ENCODE measurements at regions not wholly inside any gene's neighbourhood (a gene's known extent, or its start where the extent isn't known, plus 50 kb on each side); places are given as distances from the start of the nearest gene placed in this dataset.
"Not testable (repeated sequence)": the region's sequence is repeated elsewhere in the genome, so short reads cannot be mapped to it uniquely, and the experiment has no call there.

GRCh38 chr4:85209161-85209560 is 242.7 kb upstream of the WDFY3 start:
- Histone ChIP-seq H3K4me1 (ENCODE audit: control insufficient read depth, insufficient read depth, low read length) (no peaks in the 10 kb centered on the region), H3K9me3 (ENCODE audit: control insufficient read depth, insufficient read depth, low read depth, low read length) (no peaks in the 10 kb centered on the region; the same call in 1 of the 2 replicates), H3K4me3 (ENCODE audit: low read depth, low read length) (no peak overlapping the region), H3K36me3 (ENCODE audit: control insufficient read depth, insufficient read depth, low read length) (no peaks in the 10 kb centered on the region), H3K9ac (ENCODE audit: low read length) (no peak overlapping the region), H3K27ac (ENCODE audit: low read depth, low read length) (no peak overlapping the region), H3K27me3 (ENCODE audit: control insufficient read depth, insufficient read depth, low read length) (no peaks in the 10 kb centered on the region)

GRCh38 chr4:85210353-85210752 is 243.9 kb upstream of the WDFY3 start:
- Histone ChIP-seq H3K27me3 (ENCODE audit: control insufficient read depth, insufficient read depth, low read length) (no peaks in the 10 kb centered on the region), H3K4me3 (ENCODE audit: low read depth, low read length) (no peak overlapping the region), H3K4me1 (ENCODE audit: control insufficient read depth, insufficient read depth, low read length) (no peaks in the 10 kb centered on the region), H3K9ac (ENCODE audit: low read length) (no peak overlapping the region), H3K36me3 (ENCODE audit: control insufficient read depth, insufficient read depth, low read length) (no peaks in the 10 kb centered on the region), H3K27ac (ENCODE audit: low read depth, low read length) (no peak overlapping the region), H3K9me3 (ENCODE audit: control insufficient read depth, insufficient read depth, low read depth, low read length) (peaks cover under 1% of the 10 kb centered on the region)

- not testable (repeated sequence) for H3K36me3 ChIP-seq (ENCODE audit: control insufficient read depth, insufficient read depth, low read length)
Measured at GRCh38 chr4:85216571-85216970, 250.1 kb upstream of the WDFY3 start.

GRCh38 chr4:85218756-85219155 is 252.3 kb upstream of the WDFY3 start:
- Histone ChIP-seq H3K9ac (ENCODE audit: low read length) (no peak overlapping the region), H3K4me3 (ENCODE audit: low read depth, low read length) (no peak overlapping the region), H3K36me3 (ENCODE audit: control insufficient read depth, insufficient read depth, low read length) (no peaks in the 10 kb centered on the region), H3K9me3 (ENCODE audit: control insufficient read depth, insufficient read depth, low read depth, low read length) (peaks cover 43% of the 10 kb centered on the region), H3K27me3 (ENCODE audit: control insufficient read depth, insufficient read depth, low read length) (no peaks in the 10 kb centered on the region), H3K27ac (ENCODE audit: low read depth, low read length) (no peak overlapping the region), H3K4me1 (ENCODE audit: control insufficient read depth, insufficient read depth, low read length) (no peaks in the 10 kb centered on the region)

More at GRCh38 chr4:85216571-85216970, 250.1 kb upstream of the WDFY3 start:
- H3K4me1 ChIP-seq (ENCODE audit: control insufficient read depth, insufficient read depth, low read length); H3K27me3 ChIP-seq (ENCODE audit: control insufficient read depth, insufficient read depth, low read length); H3K4me3 ChIP-seq (ENCODE audit: low read depth, low read length); H3K9ac ChIP-seq (ENCODE audit: low read length); H3K27ac ChIP-seq (ENCODE audit: low read depth, low read length): not testable (repeated sequence)
- peaks cover 43% of the 10 kb centered on the region for H3K9me3 ChIP-seq (ENCODE audit: control insufficient read depth, insufficient read depth, low read depth, low read length)

GRCh38 chr4:85221606-85222005 is 253.3 kb upstream of the ARHGAP24 start:
- H3K27me3 ChIP-seq (ENCODE audit: control insufficient read depth, insufficient read depth, low read length): no peaks in the 10 kb centered on the region
- H3K9me3 ChIP-seq (ENCODE audit: control insufficient read depth, insufficient read depth, low read depth, low read length): peaks cover 31% of the 10 kb centered on the region
- no peak overlapping the region for H3K27ac ChIP-seq (ENCODE audit: low read depth, low read length)
- no peak overlapping the region for H3K4me3 ChIP-seq (ENCODE audit: low read depth, low read length)
- H3K4me1 ChIP-seq (ENCODE audit: control insufficient read depth, insufficient read depth, low read length): no peaks in the 10 kb centered on the region
- H3K9ac ChIP-seq (ENCODE audit: low read length): no peak overlapping the region
- H3K36me3 ChIP-seq (ENCODE audit: control insufficient read depth, insufficient read depth, low read length): no peaks in the 10 kb centered on the region

DNA sequence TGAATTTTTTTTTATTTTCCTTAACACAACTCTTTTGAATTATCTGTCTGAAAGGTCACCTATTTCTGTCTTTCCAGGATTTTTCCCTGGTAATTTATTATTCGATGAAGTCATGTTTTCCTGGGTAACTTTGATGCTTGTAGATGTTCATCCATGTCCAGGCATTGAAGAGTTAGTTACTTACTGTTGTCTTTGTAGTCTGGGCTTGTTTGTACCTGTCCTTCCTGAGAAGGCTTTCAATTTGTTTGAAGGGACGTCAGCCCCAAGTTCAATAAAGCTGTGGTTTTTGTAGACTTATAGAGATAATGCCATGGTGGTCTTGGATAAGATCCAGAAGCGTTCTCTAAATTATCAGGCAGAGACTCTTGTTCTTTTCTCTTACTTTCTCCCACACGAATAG is 252.4 kb upstream of the ARHGAP24 start:
- no peak overlapping the region for H3K4me3 ChIP-seq (ENCODE audit: low read depth, low read length)
- H3K36me3 ChIP-seq (ENCODE audit: control insufficient read depth, insufficient read depth, low read length): no peaks in the 10 kb centered on the region

GRCh38 chr4:85228264-85228663 is 246.7 kb upstream of the ARHGAP24 start:
- no peaks in the 10 kb centered on the region for H3K27me3 ChIP-seq (ENCODE audit: control insufficient read depth, insufficient read depth, low read length)
- H3K4me1 ChIP-seq (ENCODE audit: control insufficient read depth, insufficient read depth, low read length): no peaks in the 10 kb centered on the region
- H3K9ac ChIP-seq (ENCODE audit: low read length): no peak overlapping the region
- no peak overlapping the region for H3K27ac ChIP-seq (ENCODE audit: low read depth, low read length)
- peaks cover 12% of the 10 kb centered on the region for H3K9me3 ChIP-seq (ENCODE audit: control insufficient read depth, insufficient read depth, low read depth, low read length)
- H3K4me3 ChIP-seq (ENCODE audit: low read depth, low read length): no peak overlapping the region
- no peaks in the 10 kb centered on the region for H3K36me3 ChIP-seq (ENCODE audit: control insufficient read depth, insufficient read depth, low read length)

More for the DNA sequence above, 252.4 kb upstream of the ARHGAP24 start:
- Histone ChIP-seq H3K27me3 (ENCODE audit: control insufficient read depth, insufficient read depth, low read length) (no peaks in the 10 kb centered on the region), H3K9ac (ENCODE audit: low read length) (no peak overlapping the region), H3K9me3 (ENCODE audit: control insufficient read depth, insufficient read depth, low read depth, low read length) (peaks cover 26% of the 10 kb centered on the region), H3K4me1 (ENCODE audit: control insufficient read depth, insufficient read depth, low read length) (no peaks in the 10 kb centered on the region), H3K27ac (ENCODE audit: low read depth, low read length) (no peak overlapping the region)

GRCh38 chr4:85233516-85233915 is 241.4 kb upstream of the ARHGAP24 start:
- Histone ChIP-seq H3K27ac (ENCODE audit: low read depth, low read length) (no peak overlapping the region), H3K36me3 (ENCODE audit: control insufficient read depth, insufficient read depth, low read length) (no peaks in the 10 kb centered on the region), H3K9ac (ENCODE audit: low read length) (no peak overlapping the region), H3K27me3 (ENCODE audit: control insufficient read depth, insufficient read depth, low read length) (no peaks in the 10 kb centered on the region), H3K4me1 (ENCODE audit: control insufficient read depth, insufficient read depth, low read length) (no peaks in the 10 kb centered on the region), H3K4me3 (ENCODE audit: low read depth, low read length) (no peak overlapping the region), H3K9me3 (ENCODE audit: control insufficient read depth, insufficient read depth, low read depth, low read length) (peaks cover 2% of the 10 kb centered on the region; the same call in 1 of the 2 replicates)

DNA sequence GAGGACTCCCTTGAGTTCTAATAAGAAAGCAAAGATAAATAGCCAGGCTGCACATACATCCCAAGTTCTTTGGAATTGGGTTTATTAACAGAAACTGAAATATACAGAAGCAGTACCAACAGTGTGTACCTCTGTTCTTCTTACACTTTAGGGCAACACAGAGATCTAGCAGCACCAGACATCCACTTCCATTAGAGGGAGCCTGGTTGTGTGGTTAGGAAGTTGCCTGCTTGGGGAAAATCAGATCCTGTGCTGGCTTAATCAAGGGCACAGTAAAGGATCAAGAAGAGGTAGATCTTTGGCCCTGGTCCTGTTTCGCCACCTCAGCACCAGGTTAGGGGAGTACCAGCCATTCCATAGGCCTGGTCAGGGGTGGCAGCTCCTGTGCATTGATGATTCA is 231.1 kb upstream of the ARHGAP24 start:
- H3K27ac ChIP-seq (ENCODE audit: low read depth, low read length): no peak overlapping the region
- H3K4me1 ChIP-seq (ENCODE audit: control insufficient read depth, insufficient read depth, low read length): no peaks in the 10 kb centered on the region
- H3K27me3 ChIP-seq (ENCODE audit: control insufficient read depth, insufficient read depth, low read length): no peaks in the 10 kb centered on the region
- H3K36me3 ChIP-seq (ENCODE audit: control insufficient read depth, insufficient read depth, low read length): no peaks in the 10 kb centered on the region
- H3K9ac ChIP-seq (ENCODE audit: low read length): no peak overlapping the region
- no peaks in the 10 kb centered on the region for H3K9me3 ChIP-seq (ENCODE audit: control insufficient read depth, insufficient read depth, low read depth, low read length)
- H3K4me3 ChIP-seq (ENCODE audit: low read depth, low read length): no peak overlapping the region

GRCh38 chr4:85244638-85245037 is 230.3 kb upstream of the ARHGAP24 start:
- no peak overlapping the region for H3K9ac ChIP-seq (ENCODE audit: low read length)
- H3K4me1 ChIP-seq (ENCODE audit: control insufficient read depth, insufficient read depth, low read length): no peaks in the 10 kb centered on the region
- no peaks in the 10 kb centered on the region for H3K36me3 ChIP-seq (ENCODE audit: control insufficient read depth, insufficient read depth, low read length)
- no peak overlapping the region for H3K4me3 ChIP-seq (ENCODE audit: low read depth, low read length)
- H3K27me3 ChIP-seq (ENCODE audit: control insufficient read depth, insufficient read depth, low read length): no peaks in the 10 kb centered on the region
- H3K9me3 ChIP-seq (ENCODE audit: control insufficient read depth, insufficient read depth, low read depth, low read length): no peaks in the 10 kb centered on the region
- no peak overlapping the region for H3K27ac ChIP-seq (ENCODE audit: low read depth, low read length)

DNA sequence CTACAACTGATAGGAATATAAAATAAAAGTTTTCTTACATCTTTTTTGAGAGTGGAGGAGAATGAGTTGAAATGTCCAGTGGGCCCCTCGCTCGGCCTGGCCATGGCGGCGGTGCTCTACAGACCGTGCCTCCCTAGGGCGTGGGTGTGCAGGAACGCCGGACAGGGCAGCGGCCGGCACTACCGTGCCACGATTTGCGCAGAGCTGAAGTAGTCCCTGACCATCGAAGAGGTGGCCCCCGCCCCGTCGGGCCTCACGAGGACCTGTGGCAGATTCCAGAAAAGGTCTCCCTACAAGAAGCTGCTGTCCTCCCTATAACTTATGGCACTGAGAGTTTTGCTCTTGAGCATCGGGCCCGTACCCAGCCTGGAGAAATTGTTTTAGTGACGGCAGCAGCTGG is 228.9 kb upstream of the ARHGAP24 start:
- Histone ChIP-seq H3K4me3 (ENCODE audit: low read depth, low read length) (no peak overlapping the region), H3K9ac (ENCODE audit: low read length) (no peak overlapping the region), H3K4me1 (ENCODE audit: control insufficient read depth, insufficient read depth, low read length) (no peaks in the 10 kb centered on the region), H3K27me3 (ENCODE audit: control insufficient read depth, insufficient read depth, low read length) (no peaks in the 10 kb centered on the region), H3K27ac (ENCODE audit: low read depth, low read length) (no peak overlapping the region), H3K36me3 (ENCODE audit: control insufficient read depth, insufficient read depth, low read length) (no peaks in the 10 kb centered on the region), H3K9me3 (ENCODE audit: control insufficient read depth, insufficient read depth, low read depth, low read length) (no peaks in the 10 kb centered on the region)

- H3K36me3 ChIP-seq (ENCODE audit: control insufficient read depth, insufficient read depth, low read length): no peaks in the 10 kb centered on the region
- H3K4me1 ChIP-seq (ENCODE audit: control insufficient read depth, insufficient read depth, low read length): no peaks in the 10 kb centered on the region
- H3K27me3 ChIP-seq (ENCODE audit: control insufficient read depth, insufficient read depth, low read length): no peaks in the 10 kb centered on the region
- H3K9me3 ChIP-seq (ENCODE audit: control insufficient read depth, insufficient read depth, low read depth, low read length): no peaks in the 10 kb centered on the region; the same call in 1 of the 2 replicates
- no peak overlapping the region for H3K9ac ChIP-seq (ENCODE audit: low read length)
- H3K27ac ChIP-seq (ENCODE audit: low read depth, low read length): no peak overlapping the region
- no peak overlapping the region for H3K4me3 ChIP-seq (ENCODE audit: low read depth, low read length)
Measured at GRCh38 chr4:85250852-85251251, 224.1 kb upstream of the ARHGAP24 start.
